ENCODE measurements at regions not wholly inside any gene's neighbourhood (a gene's known extent, or its start where the extent isn't known, plus 50 kb on each side); places are given as distances from the start of the nearest gene placed in this dataset.
"Not testable (repeated sequence)": the region's sequence is repeated elsewhere in the genome, so short reads cannot be mapped to it uniquely, and the experiment has no call there.

DNA sequence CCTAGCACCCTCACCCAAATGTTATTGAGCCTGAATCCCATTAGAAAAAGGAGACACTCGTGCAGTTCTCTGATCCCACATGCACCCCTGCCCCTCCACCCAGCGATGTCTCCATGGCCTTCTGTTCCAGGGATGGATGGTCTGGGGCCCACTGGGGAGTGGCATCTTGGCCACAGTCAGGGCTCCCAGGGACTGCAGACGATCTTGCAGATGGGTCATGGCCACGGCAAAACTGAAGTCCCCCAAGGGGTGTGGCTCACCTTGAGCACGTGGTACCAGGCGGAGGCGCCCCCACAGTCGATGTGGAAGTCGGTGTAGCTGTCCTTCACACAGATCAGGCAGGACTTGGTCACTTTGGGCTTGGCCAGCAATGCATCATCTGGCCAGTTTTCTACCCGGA, 130.7 kb downstream of the TUBA3C start:
- Histone ChIP-seq H3K4me3 (ENCODE audit: control insufficient read depth in 1 of 7, extremely low read depth in 1 of 7, insufficient read depth in 4 of 7, low read depth in 2 of 7, low read length in 6 of 7) (no peak overlapping the region), H3K36me3 (ENCODE audit: control insufficient read depth in 4 of 4, insufficient read depth in 4 of 4, low read length in 3 of 4) (no peaks in the 10 kb centered on the region), H3K9me3 (ENCODE audit: control extremely low read depth in 1 of 5, control insufficient read depth in 4 of 5, insufficient read depth in 2 of 5, low read depth in 1 of 5, low read length in 4 of 5) (peaks cover 0 to 47% (median 0%) of the 10 kb centered on the region in 5 experiments), H3K27me3 (replicated peaks in 2 of 5; ENCODE audit: control insufficient read depth in 4 of 5, insufficient read depth in 5 of 5, low read length in 4 of 5) (no peaks in the 10 kb centered on the region), H3K27ac (ENCODE audit: insufficient read depth in 1 of 2, low read depth in 1 of 2, low read length in 2 of 2, poor library complexity in 1 of 2, severe bottlenecking in 2 of 2) (no peak overlapping the region), H3K4me1 (ENCODE audit: control extremely low read depth in 1 of 4, control insufficient read depth in 4 of 4, insufficient read depth in 4 of 4, low read length in 3 of 4) (no peaks in the 10 kb centered on the region)
- CTCF ChIA-PET: no interaction called here
- DNase-seq: no peak
- POLR2A ChIA-PET: no interaction called here
- WGBS (ENCODE audit: insufficient coverage): 86% methylated on average over 10 of the region's 10 CpGs

DNA sequence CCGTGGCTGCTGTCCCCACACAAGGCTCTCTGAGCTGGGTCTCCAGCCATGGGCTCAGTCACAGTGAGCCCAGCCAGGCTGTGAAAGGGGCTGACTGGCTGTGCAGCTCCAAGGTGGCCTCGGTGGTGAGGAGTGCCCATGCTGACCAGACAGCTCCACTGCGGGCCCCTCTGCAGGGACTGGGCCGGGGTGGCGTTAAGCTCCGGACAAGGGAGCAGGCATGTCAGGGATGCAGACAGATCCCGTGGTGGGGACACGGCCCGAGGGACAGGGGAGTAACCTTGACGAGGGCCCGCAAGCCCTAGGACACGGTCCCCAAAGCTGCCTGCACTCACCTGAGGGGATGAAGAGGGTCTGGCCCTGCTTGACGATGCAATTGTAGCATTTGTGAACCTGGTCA, 132.0 kb downstream of the TUBA3C start:
- H3K27ac ChIP-seq (ENCODE audit: insufficient read depth in 1 of 2, low read depth in 1 of 2, low read length in 2 of 2, poor library complexity in 1 of 2, severe bottlenecking in 2 of 2); H3K4me3 ChIP-seq (ENCODE audit: control insufficient read depth in 1 of 7, extremely low read depth in 1 of 7, insufficient read depth in 4 of 7, low read depth in 2 of 7, low read length in 6 of 7); H3K27me3 ChIP-seq (replicated peaks in 2 of 5; ENCODE audit: control insufficient read depth in 4 of 5, insufficient read depth in 5 of 5, low read length in 4 of 5); POLR2A ChIA-PET; H3K36me3 ChIP-seq (ENCODE audit: control insufficient read depth in 4 of 4, insufficient read depth in 4 of 4, low read length in 3 of 4); DNase-seq; CTCF ChIA-PET; H3K4me1 ChIP-seq (ENCODE audit: control extremely low read depth in 1 of 4, control insufficient read depth in 4 of 4, insufficient read depth in 4 of 4, low read length in 3 of 4): not testable (repeated sequence)
- 86% methylated on average over 12 of the region's 13 CpGs for WGBS (ENCODE audit: insufficient coverage)
- H3K9me3 ChIP-seq (ENCODE audit: control extremely low read depth in 1 of 5, control insufficient read depth in 4 of 5, insufficient read depth in 2 of 5, low read depth in 1 of 5, low read length in 4 of 5): peaks cover 0 to 35% (median 0%) of the 10 kb centered on the region in 5 experiments

DNA sequence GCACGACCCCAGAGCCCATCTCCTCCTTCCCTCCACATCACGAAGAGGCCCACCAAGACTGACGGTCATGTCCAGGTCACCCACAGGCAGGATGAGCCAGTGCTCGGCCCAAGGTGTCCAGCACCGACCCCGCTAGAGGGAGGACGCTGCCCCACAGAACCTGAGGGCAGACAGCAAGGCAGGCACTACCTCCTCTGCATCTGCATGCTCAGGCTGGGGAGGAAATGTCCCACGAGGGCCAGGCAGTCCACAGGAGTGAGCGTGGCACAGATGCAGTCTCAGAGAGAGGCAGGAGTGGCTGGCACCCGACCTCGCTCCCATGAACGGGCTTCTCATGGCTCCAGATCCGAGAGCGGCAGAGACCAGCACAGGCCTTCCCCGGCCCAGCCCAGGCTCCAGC, 133.2 kb downstream of the TUBA3C start:
- Histone ChIP-seq H3K36me3 (ENCODE audit: control insufficient read depth in 4 of 4, insufficient read depth in 4 of 4, low read length in 3 of 4) (no peaks in the 10 kb centered on the region), H3K4me1 (ENCODE audit: control extremely low read depth in 1 of 4, control insufficient read depth in 4 of 4, insufficient read depth in 4 of 4, low read length in 3 of 4) (no peaks in the 10 kb centered on the region), H3K4me3 (ENCODE audit: control insufficient read depth in 1 of 7, extremely low read depth in 1 of 7, insufficient read depth in 4 of 7, low read depth in 2 of 7, low read length in 6 of 7) (no peak overlapping the region), H3K9me3 (ENCODE audit: control extremely low read depth in 1 of 5, control insufficient read depth in 4 of 5, insufficient read depth in 2 of 5, low read depth in 1 of 5, low read length in 4 of 5) (peaks cover 0 to 32% (median 0%) of the 10 kb centered on the region in 5 experiments), H3K27me3 (replicated peaks in 2 of 5; ENCODE audit: control insufficient read depth in 4 of 5, insufficient read depth in 5 of 5, low read length in 4 of 5) (no peaks in the 10 kb centered on the region), H3K27ac (ENCODE audit: insufficient read depth in 1 of 2, low read depth in 1 of 2, low read length in 2 of 2, poor library complexity in 1 of 2, severe bottlenecking in 2 of 2) (no peak overlapping the region)
- ChIA-PET CTCF (no interaction called here), POLR2A (no interaction called here)
- WGBS (ENCODE audit: insufficient coverage): 81% methylated on average over 11 of the region's 15 CpGs
- DNase-seq: no peak

DNA sequence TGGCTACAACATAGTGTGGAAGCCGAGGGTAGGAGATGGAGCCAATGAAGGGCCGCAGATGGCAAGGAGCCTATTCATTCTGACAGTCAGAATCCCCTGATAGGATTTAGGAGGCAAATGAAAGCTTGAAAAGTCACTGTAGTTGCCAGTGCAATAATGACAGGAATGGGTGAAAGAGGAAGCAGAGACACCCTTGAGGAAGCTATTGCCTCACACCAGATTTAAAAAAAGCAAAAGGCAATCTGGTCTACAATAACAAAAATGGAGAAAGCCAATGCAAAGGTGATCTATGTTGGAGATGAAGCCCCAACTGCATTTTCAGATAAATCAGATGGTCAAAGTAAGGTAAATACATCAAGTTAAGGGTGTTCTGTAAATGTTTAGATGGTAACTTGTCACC, 158.5 kb downstream of the TUBA3C start:
- Histone ChIP-seq H3K27me3 (replicated peaks in 2 of 5; ENCODE audit: control insufficient read depth in 4 of 5, insufficient read depth in 5 of 5, low read length in 4 of 5) (no peaks in the 10 kb centered on the region), H3K36me3 (ENCODE audit: control insufficient read depth in 4 of 4, insufficient read depth in 4 of 4, low read length in 3 of 4) (no peaks in the 10 kb centered on the region), H3K9me3 (ENCODE audit: control extremely low read depth in 1 of 5, control insufficient read depth in 4 of 5, insufficient read depth in 2 of 5, low read depth in 1 of 5, low read length in 4 of 5) (peaks cover 0 to 6% (median 0%) of the 10 kb centered on the region in 5 experiments), H3K4me3 (ENCODE audit: control insufficient read depth in 1 of 7, extremely low read depth in 1 of 7, insufficient read depth in 4 of 7, low read depth in 2 of 7, low read length in 6 of 7) (no peak overlapping the region), H3K4me1 (ENCODE audit: control extremely low read depth in 1 of 4, control insufficient read depth in 4 of 4, insufficient read depth in 4 of 4, low read length in 3 of 4) (no peaks in the 10 kb centered on the region), H3K27ac (ENCODE audit: insufficient read depth in 1 of 2, low read depth in 1 of 2, low read length in 2 of 2, poor library complexity in 1 of 2, severe bottlenecking in 2 of 2) (no peak overlapping the region)
- no peak for DNase-seq
- CTCF ChIA-PET: no interaction called here
- 62% methylated on average over 2 of the region's 2 CpGs for WGBS (ENCODE audit: insufficient coverage)
- POLR2A ChIA-PET: no interaction called here

DNA sequence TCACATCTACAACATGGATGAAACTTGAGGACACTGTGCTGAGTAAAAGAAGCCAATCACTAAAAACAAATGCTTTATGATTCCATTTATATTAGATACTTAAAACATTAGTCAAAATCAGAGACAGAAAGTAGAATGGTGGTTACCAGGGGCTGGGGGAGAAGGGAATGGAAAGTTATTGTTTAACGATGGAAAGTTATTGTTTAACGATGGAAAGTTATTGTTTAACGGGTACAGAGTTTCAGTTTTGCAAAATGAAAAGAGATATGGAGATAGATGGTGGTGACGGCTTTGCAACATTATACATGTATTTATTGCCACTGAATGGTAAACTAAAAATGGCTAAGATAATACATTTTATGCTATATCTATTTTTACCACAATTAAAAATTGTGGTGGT, 160.6 kb downstream of the TUBA3C start:
- DNase-seq: no peak
- WGBS (ENCODE audit: insufficient coverage): 75% methylated on average over 1 of the region's 4 CpGs
- Histone ChIP-seq H3K36me3 (ENCODE audit: control insufficient read depth in 4 of 4, insufficient read depth in 4 of 4, low read length in 3 of 4) (no peaks in the 10 kb centered on the region), H3K4me1 (ENCODE audit: control extremely low read depth in 1 of 4, control insufficient read depth in 4 of 4, insufficient read depth in 4 of 4, low read length in 3 of 4) (no peaks in the 10 kb centered on the region), H3K9me3 (ENCODE audit: control extremely low read depth in 1 of 5, control insufficient read depth in 4 of 5, insufficient read depth in 2 of 5, low read depth in 1 of 5, low read length in 4 of 5) (peaks cover 0 to 11% (median 0%) of the 10 kb centered on the region in 5 experiments), H3K27ac (ENCODE audit: insufficient read depth in 1 of 2, low read depth in 1 of 2, low read length in 2 of 2, poor library complexity in 1 of 2, severe bottlenecking in 2 of 2) (no peak overlapping the region), H3K27me3 (replicated peaks in 2 of 5; ENCODE audit: control insufficient read depth in 4 of 5, insufficient read depth in 5 of 5, low read length in 4 of 5) (no peaks in the 10 kb centered on the region), H3K4me3 (ENCODE audit: control insufficient read depth in 1 of 7, extremely low read depth in 1 of 7, insufficient read depth in 4 of 7, low read depth in 2 of 7, low read length in 6 of 7) (no peak overlapping the region)
- ChIA-PET CTCF (no interaction called here), POLR2A (no interaction called here)

DNA sequence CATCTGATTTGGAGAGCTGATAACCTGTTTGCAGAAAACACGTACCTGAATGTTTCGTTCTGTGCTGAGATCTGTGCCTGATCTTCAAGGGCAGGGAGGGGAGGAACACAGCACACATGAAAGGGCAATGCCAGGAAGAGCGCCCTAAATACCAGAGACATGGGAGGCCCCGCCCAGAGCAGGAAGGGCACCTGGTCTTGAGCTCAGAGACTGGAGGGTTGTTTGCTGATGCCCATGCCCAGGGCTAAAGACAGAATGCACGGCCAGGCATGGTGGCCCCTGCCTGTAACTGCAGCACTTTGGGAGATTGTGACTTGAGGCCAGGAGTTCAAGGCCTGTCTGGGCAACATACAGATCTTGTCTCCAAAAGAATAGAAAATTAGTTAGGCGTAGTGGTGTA, 183.2 kb downstream of the TUBA3C start:
- POLR2A ChIA-PET: no interaction called here
- Histone ChIP-seq H3K27ac (ENCODE audit: insufficient read depth in 1 of 2, low read depth in 1 of 2, low read length in 2 of 2, poor library complexity in 1 of 2, severe bottlenecking in 2 of 2) (no peak overlapping the region), H3K9me3 (ENCODE audit: control extremely low read depth in 1 of 5, control insufficient read depth in 4 of 5, insufficient read depth in 2 of 5, low read depth in 1 of 5, low read length in 4 of 5) (peaks cover 0 to 30% (median 6%) of the 10 kb centered on the region in 5 experiments), H3K27me3 (replicated peaks in 2 of 5; ENCODE audit: control insufficient read depth in 4 of 5, insufficient read depth in 5 of 5, low read length in 4 of 5) (no peaks in the 10 kb centered on the region), H3K36me3 (ENCODE audit: control insufficient read depth in 4 of 4, insufficient read depth in 4 of 4, low read length in 3 of 4) (no peaks in the 10 kb centered on the region), H3K4me3 (ENCODE audit: control insufficient read depth in 1 of 7, extremely low read depth in 1 of 7, insufficient read depth in 4 of 7, low read depth in 2 of 7, low read length in 6 of 7) (no peak overlapping the region), H3K4me1 (ENCODE audit: control extremely low read depth in 1 of 4, control insufficient read depth in 4 of 4, insufficient read depth in 4 of 4, low read length in 3 of 4) (no peaks in the 10 kb centered on the region)
- DNase-seq: no peak
- 70% methylated on average over 6 of the region's 6 CpGs for WGBS (ENCODE audit: insufficient coverage)
- CTCF ChIA-PET: no interaction called here

DNA sequence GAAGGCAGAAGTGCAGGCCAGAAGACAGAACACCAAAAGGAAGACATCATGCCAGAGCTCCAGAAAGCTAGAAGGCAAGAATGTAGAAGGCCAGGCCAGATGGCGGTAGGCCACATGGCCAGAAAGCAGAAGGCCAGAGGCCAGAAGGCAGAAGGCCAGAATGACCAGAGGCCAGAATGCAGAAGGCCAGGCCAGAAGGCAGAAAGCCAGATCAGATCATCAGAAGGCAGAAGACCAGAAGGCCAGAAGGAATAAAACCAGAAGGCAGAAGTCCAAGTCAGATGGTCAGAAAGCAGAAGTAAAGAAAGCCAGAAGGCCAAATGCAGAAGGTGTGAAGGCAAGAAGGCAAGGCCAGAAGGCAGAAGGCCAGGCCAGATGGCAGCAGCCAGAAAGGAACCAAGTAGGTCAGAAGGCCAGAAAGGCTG, 185.0 kb downstream of the TUBA3C start:
- Histone ChIP-seq H3K27ac (ENCODE audit: insufficient read depth in 1 of 2, low read depth in 1 of 2, low read length in 2 of 2, poor library complexity in 1 of 2, severe bottlenecking in 2 of 2) (no peak overlapping the region), H3K36me3 (ENCODE audit: control insufficient read depth in 4 of 4, insufficient read depth in 4 of 4, low read length in 3 of 4) (no peaks in the 10 kb centered on the region), H3K4me3 (ENCODE audit: control insufficient read depth in 1 of 7, extremely low read depth in 1 of 7, insufficient read depth in 4 of 7, low read depth in 2 of 7, low read length in 6 of 7) (no peak overlapping the region), H3K27me3 (replicated peaks in 2 of 5; ENCODE audit: control insufficient read depth in 4 of 5, insufficient read depth in 5 of 5, low read length in 4 of 5) (no peaks in the 10 kb centered on the region), H3K4me1 (ENCODE audit: control extremely low read depth in 1 of 4, control insufficient read depth in 4 of 4, insufficient read depth in 4 of 4, low read length in 3 of 4) (no peaks in the 10 kb centered on the region), H3K9me3 (ENCODE audit: control extremely low read depth in 1 of 5, control insufficient read depth in 4 of 5, insufficient read depth in 2 of 5, low read depth in 1 of 5, low read length in 4 of 5) (peaks cover 0 to 36% (median 8%) of the 10 kb centered on the region in 5 experiments)
- CTCF ChIA-PET: no interaction called here
- POLR2A ChIA-PET: no interaction called here
- no peak for DNase-seq
- 100% methylated on average over 1 of the region's 1 CpG for WGBS (ENCODE audit: insufficient coverage)

Data from common myeloid progenitor, CD34-positive (primary cell).